ENCODE measurements at regions not wholly inside any gene's neighbourhood (a gene's known extent, or its start where the extent isn't known, plus 50 kb on each side); places are given as distances from the start of the nearest gene placed in this dataset.

DNA sequence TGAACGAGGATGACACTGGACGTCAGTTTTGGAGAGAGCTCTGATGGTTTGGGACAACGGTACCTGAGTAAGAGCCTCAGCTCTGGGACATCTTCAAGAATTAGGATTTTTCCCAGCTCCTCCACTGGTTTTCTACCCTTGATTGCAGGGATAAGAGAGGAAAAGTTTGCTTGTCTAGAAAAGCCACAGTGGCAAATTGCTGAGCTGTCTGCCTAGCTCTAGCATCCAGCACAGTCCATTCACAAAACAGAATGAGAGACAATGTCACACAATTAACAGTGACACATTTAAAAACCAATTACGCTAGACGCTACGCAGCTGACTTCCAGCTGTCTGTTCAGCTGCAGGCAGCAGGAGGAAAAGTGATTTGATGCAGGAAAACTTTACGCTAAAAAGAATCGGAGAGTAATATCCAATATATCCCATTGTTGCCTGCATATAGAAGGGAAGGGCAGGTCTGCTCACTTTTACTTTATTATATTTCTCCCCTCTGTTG lies 168.1 kb upstream of the PRICKLE1 start:
- TF ChIP-seq, protein P1, sequence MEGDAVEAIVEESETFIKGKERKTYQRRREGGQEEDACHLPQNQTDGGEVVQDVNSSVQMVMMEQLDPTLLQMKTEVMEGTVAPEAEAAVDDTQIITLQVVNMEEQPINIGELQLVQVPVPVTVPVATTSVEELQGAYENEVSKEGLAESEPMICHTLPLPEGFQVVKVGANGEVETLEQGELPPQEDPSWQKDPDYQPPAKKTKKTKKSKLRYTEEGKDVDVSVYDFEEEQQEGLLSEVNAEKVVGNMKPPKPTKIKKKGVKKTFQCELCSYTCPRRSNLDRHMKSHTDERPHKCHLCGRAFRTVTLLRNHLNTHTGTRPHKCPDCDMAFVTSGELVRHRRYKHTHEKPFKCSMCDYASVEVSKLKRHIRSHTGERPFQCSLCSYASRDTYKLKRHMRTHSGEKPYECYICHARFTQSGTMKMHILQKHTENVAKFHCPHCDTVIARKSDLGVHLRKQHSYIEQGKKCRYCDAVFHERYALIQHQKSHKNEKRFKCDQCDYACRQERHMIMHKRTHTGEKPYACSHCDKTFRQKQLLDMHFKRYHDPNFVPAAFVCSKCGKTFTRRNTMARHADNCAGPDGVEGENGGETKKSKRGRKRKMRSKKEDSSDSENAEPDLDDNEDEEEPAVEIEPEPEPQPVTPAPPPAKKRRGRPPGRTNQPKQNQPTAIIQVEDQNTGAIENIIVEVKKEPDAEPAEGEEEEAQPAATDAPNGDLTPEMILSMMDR (IDR thresholded peaks at IDR 0.05) = no peak
- TF ChIP-seq EZH2phosphoT487 (IDR thresholded peaks at IDR 0.05) (no peak), EZH2 (IDR thresholded peaks at IDR 0.05) (no peak)
